GM18909 (cell line): ENCODE measurements at regions not wholly inside any gene's neighbourhood (a gene's known extent, or its start where the extent isn't known, plus 50 kb on each side); places are given as distances from the start of the nearest gene placed in this dataset.

ENCODE experiments used
- ATAC-seq: cut with Tn5 transposase; IDR thresholded peaks from one replicate; pipeline ENCODE4 v1.9.1; 2021; ENCODE audit warnings: mild to moderate bottlenecking; ENCODE audit not compliant: unreplicated experiment, poor library complexity

GRCh38 chr10:14396411-14397048 lies 65.8 kb upstream of the FRMD4A start:
- no peak for ATAC-seq

- no peak for ATAC-seq
Observed at GRCh38 chr10:14394179-14394578, 63.5 kb upstream of the FRMD4A start.

GRCh38 chr10:14391342-14391741 lies 60.6 kb upstream of the FRMD4A start:
- no peak for ATAC-seq

GRCh38 chr10:14389981-14390590 lies 59.4 kb upstream of the FRMD4A start:
- peak; percentile 67 for ATAC-seq

GRCh38 chr10:14385596-14386593 lies 55.2 kb upstream of the FRMD4A start:
- no peak for ATAC-seq

GRCh38 chr10:14384915-14385314 lies 54.2 kb upstream of the FRMD4A start:
- no peak for ATAC-seq

GRCh38 chr10:14384116-14384730 lies 53.5 kb upstream of the FRMD4A start:
- no peak for ATAC-seq

GRCh38 chr10:14383266-14383665 lies 52.5 kb upstream of the FRMD4A start:
- ATAC-seq, result no peak

- no peak for ATAC-seq
Observed at GRCh38 chr10:14382531-14382930, 51.8 kb upstream of the FRMD4A start.

GRCh38 chr10:14382022-14382421 lies 51.3 kb upstream of the FRMD4A start:
- peak; percentile 59 for ATAC-seq

- no peak for ATAC-seq
Observed at GRCh38 chr10:14381475-14381874, 50.8 kb upstream of the FRMD4A start.

GRCh38 chr10:14380746-14381145 lies 50.0 kb upstream of the FRMD4A start:
- no peak for ATAC-seq
